Endothelial cell (in vitro differentiated cells): ENCODE measurements at regions not wholly inside any gene's neighbourhood (a gene's known extent, or its start where the extent isn't known, plus 50 kb on each side); places are given as distances from the start of the nearest gene placed in this dataset.

Experiments used
- DNase-seq: peaks from one replicate; pipeline ENCODE4 v3.0.0; 2021; ENCODE audit warnings: low spot score
- H3K27ac Mint-ChIP-seq: one replicate; pipeline ENCODE4 v1.8.0; 2021; ENCODE audit warnings: mixed read lengths, inconsistent platforms; ENCODE audit not compliant: unreplicated experiment
- H3K27me3 Mint-ChIP-seq: one replicate; pipeline ENCODE4 v1.8.0; 2021; ENCODE audit warnings: mild to moderate bottlenecking, moderate library complexity, mixed read lengths, inconsistent platforms; ENCODE audit not compliant: unreplicated experiment
- H3K36me3 Mint-ChIP-seq: one replicate; pipeline ENCODE4 v1.8.0; 2021; ENCODE audit warnings: mild to moderate bottlenecking, low read depth, mixed read lengths, inconsistent platforms; ENCODE audit not compliant: unreplicated experiment
- H3K4me1 Mint-ChIP-seq: one replicate; pipeline ENCODE4 v1.8.0; 2021; ENCODE audit warnings: mild to moderate bottlenecking, mixed read lengths, inconsistent platforms; ENCODE audit not compliant: unreplicated experiment
- H3K4me3 Mint-ChIP-seq: one replicate; pipeline ENCODE4 v1.8.0; 2021; ENCODE audit warnings: mild to moderate bottlenecking, mixed read lengths, inconsistent platforms; ENCODE audit not compliant: unreplicated experiment
- H3K9me3 Mint-ChIP-seq: one replicate; pipeline ENCODE4 v1.8.0; 2021; ENCODE audit warnings: mixed read lengths, inconsistent platforms; ENCODE audit not compliant: unreplicated experiment
- CTCF ChIP-seq: fragments of 200-600 bp; sonication (generic); IDR thresholded peaks from one replicate; pipeline ENCODE4 v1.5.0; 2021; ENCODE audit warnings: antibody characterized with exemption; ENCODE audit not compliant: unreplicated experiment

- Mint-ChIP-seq H3K4me1 (peaks cover 29% of the 10 kb centered on the region), H3K4me3 (no peak overlapping the region), H3K36me3 (peaks cover 2% of the 10 kb centered on the region), H3K9me3 (peaks cover 11% of the 10 kb centered on the region), H3K27ac (no peak overlapping the region), H3K27me3 (peaks cover 9% of the 10 kb centered on the region)
- DNase-seq: no peak
- TF ChIP-seq CTCF: no peak
These were observed 177.2 kb downstream of the TXNL1 start for GRCh38 chr18:56461151-56461550.

- peaks cover 2% of the 10 kb centered on the region for H3K36me3 Mint-ChIP-seq
- no peak overlapping the region for H3K27ac Mint-ChIP-seq
- H3K9me3 Mint-ChIP-seq: peaks cover 7% of the 10 kb centered on the region
- peaks cover 29% of the 10 kb centered on the region for H3K4me1 Mint-ChIP-seq
- peaks cover 5% of the 10 kb centered on the region for H3K27me3 Mint-ChIP-seq
- H3K4me3 Mint-ChIP-seq: no peak overlapping the region
- DNase-seq: no peak
- TF ChIP-seq CTCF: no peak
These were observed 177.8 kb downstream of the TXNL1 start for GRCh38 chr18:56460581-56460980.

DNA sequence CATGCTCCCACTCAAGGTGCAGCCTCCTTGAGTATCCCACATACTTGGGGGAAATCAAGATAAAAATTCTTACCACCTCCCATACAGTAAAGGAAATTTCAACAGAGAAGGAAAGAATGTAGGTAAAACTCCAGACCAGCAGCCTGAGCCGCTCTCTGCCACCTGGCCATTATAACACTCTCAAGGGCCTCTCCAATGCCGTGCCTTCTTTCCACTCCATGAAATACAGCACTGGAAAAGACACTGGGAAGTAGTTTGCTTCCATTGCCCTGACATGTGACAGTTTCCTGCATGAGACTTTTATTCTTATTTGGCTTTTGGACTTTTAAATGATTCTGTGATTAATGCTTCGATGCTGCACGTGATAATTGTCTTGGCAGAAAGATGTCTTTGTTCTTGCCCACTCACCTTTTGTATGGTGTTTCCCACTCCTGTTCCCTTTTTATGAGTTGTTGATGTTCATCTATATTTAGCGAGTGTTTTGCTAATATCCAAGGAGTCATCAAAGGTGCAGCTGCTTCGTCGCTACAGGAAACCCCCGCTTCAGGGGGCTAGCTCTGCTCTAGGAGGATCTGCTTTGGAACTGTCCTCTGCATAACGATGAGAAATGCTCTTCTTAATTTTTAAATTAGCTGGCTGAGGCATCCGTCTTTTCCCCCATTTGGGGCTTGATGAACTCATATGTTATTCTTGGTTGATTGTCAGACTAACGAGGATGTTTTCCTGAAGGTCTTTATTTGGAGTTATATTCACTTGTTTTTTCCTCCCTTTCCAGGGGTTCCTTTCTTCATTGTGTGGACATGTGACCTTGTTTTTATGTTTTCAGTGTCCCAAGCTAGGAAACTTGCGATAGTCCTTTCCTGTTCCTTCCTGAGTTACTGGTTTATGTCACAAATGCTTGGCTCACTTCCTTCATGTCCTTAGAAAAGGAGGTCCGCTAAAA lies 179.4 kb downstream of the TXNL1 start:
- H3K9me3 Mint-ChIP-seq: no peaks in the 10 kb centered on the region
- peak overlapping the region; percentile 91 for H3K27ac Mint-ChIP-seq
- no peak overlapping the region for H3K4me3 Mint-ChIP-seq
- DNase-seq: no peak
- no peak for TF ChIP-seq CTCF
- H3K27me3 Mint-ChIP-seq: peaks cover 5% of the 10 kb centered on the region
- H3K36me3 Mint-ChIP-seq: peaks cover 2% of the 10 kb centered on the region
- H3K4me1 Mint-ChIP-seq: peaks cover 34% of the 10 kb centered on the region

DNA sequence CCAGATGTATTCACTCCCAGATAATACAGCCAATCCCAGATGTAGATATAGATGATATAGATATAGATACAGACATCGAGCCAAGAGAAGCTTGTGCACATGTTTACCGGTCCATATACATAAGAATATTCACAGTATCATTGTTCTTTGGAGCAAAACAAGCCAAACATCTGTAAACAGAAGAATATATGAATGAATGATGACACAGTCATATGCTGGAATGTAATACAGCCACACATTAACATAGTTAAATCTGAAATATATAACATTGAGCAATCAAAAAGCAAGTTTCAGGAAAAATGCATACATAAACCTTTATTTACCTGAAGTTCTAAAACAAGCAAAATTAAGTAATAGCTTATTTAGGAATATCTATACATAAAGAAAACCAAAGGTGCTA lies 182.5 kb downstream of the TXNL1 start:
- Mint-ChIP-seq H3K4me3 (no peak overlapping the region), H3K27ac (no peak overlapping the region), H3K4me1 (peaks cover 41% of the 10 kb centered on the region), H3K36me3 (peaks cover 2% of the 10 kb centered on the region), H3K9me3 (no peaks in the 10 kb centered on the region), H3K27me3 (peaks cover 5% of the 10 kb centered on the region)
- TF ChIP-seq CTCF: no peak
- no peak for DNase-seq

DNA sequence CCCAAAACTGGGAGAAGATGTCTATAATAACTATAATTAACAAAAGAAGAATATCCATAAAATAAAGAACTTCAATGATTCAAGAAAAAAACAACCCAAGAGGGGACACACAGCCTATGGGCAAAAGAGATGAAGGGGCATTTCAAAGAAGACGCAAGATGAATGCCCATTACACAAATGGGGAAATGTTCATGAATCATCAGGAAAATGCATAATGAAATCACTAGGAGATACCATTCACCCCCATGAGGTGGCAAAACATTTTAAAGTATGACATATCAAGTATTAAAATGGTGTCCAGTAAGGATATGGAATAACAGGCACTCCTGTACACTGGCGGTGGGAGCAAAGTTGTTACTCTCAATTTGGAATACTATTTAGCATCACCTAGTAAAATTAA lies 183.3 kb downstream of the TXNL1 start:
- DNase-seq: no peak
- peaks cover under 1% of the 10 kb centered on the region for H3K36me3 Mint-ChIP-seq
- no peak overlapping the region for H3K4me3 Mint-ChIP-seq
- no peak for TF ChIP-seq CTCF
- peaks cover 5% of the 10 kb centered on the region for H3K27me3 Mint-ChIP-seq
- peaks cover 42% of the 10 kb centered on the region for H3K4me1 Mint-ChIP-seq
- no peak overlapping the region for H3K27ac Mint-ChIP-seq
- H3K9me3 Mint-ChIP-seq: no peaks in the 10 kb centered on the region
